ENCODE measurements at regions not wholly inside any gene's neighbourhood (a gene's known extent, or its start where the extent isn't known, plus 50 kb on each side); places are given as distances from the start of the nearest gene placed in this dataset.

- DNase-seq = no peak
These were observed 404.0 kb upstream of the MMADHC start for GRCh38 chr2:149991576-149991975.

- DNase-seq = no peak
These were observed 403.4 kb upstream of the MMADHC start for GRCh38 chr2:149990965-149991364.

- DNase-seq = no peak
These were observed 402.0 kb upstream of the MMADHC start for GRCh38 chr2:149989447-149990063.

- DNase-seq = no peak
These were observed 400.8 kb upstream of the MMADHC start for GRCh38 chr2:149988361-149988760.

- no peak for DNase-seq
These were observed 399.3 kb upstream of the MMADHC start for GRCh38 chr2:149986861-149987260.

- DNase-seq = no peak
These were observed 396.7 kb upstream of the MMADHC start for GRCh38 chr2:149984311-149984710.

GRCh38 chr2:149972066-149972465, 384.5 kb upstream of the MMADHC start:
- no peak for DNase-seq

GRCh38 chr2:149954981-149955600, 367.5 kb upstream of the MMADHC start:
- DNase-seq = no peak

- no peak for DNase-seq
These were observed 366.1 kb upstream of the MMADHC start for GRCh38 chr2:149953627-149954026.

GRCh38 chr2:149931486-149931885, 343.9 kb upstream of the MMADHC start:
- DNase-seq = no peak

GRCh38 chr2:149928011-149928410, 340.4 kb upstream of the MMADHC start:
- no peak for DNase-seq

- DNase-seq = no peak
These were observed 338.6 kb upstream of the MMADHC start for GRCh38 chr2:149926149-149926548.

- no peak for DNase-seq
These were observed 337.1 kb upstream of the MMADHC start for GRCh38 chr2:149924549-149925213.

- DNase-seq = no peak
These were observed 336.5 kb upstream of the MMADHC start for GRCh38 chr2:149924028-149924427.

GRCh38 chr2:149921911-149922616, 334.5 kb upstream of the MMADHC start:
- no peak for DNase-seq

GRCh38 chr2:149920389-149920788, 332.8 kb upstream of the MMADHC start:
- no peak for DNase-seq

GRCh38 chr2:149915151-149915550, 327.6 kb upstream of the MMADHC start:
- no peak for DNase-seq

- no peak for DNase-seq
These were observed 321.4 kb upstream of the MMADHC start for GRCh38 chr2:149908726-149909683.

- no peak for DNase-seq
These were observed 319.3 kb upstream of the MMADHC start for GRCh38 chr2:149906886-149907285.

GRCh38 chr2:149904352-149905175, 317.0 kb upstream of the MMADHC start:
- no peak for DNase-seq

GRCh38 chr2:149903626-149904025, 316.1 kb upstream of the MMADHC start:
- no peak for DNase-seq

GRCh38 chr2:149902081-149902480, 314.5 kb upstream of the MMADHC start:
- no peak for DNase-seq
